Pancreas (tissue), 10 donors: ENCODE measurements at regions not wholly inside any gene's neighbourhood (a gene's known extent, or its start where the extent isn't known, plus 50 kb on each side); places are given as distances from the start of the nearest gene placed in this dataset.
A peak's percentile ranks its signal among the peaks of the same experiment; 100 is the strongest.

Experiments used
- ATAC-seq, 4 donors: fragments of 200-7000 bp; cut with Tn5 transposase; one replicate each; pipeline versions ENCODE4 v1.8.0 to v1.9.1; 2020; ENCODE audit warnings: mild to moderate bottlenecking in 4 of 4, moderate library complexity in 4 of 4
- DNase-seq, 6 donors: peaks; one replicate each; pipeline ENCODE4 v3.0.0-alpha.2; 2020
- FAIRE-seq: peaks from 2 replicates; lab custom pipeline; 2012; peaks lifted over from hg19 to GRCh38; lab: Jason Lieb, UNC
- H3K27ac ChIP-seq, 4 donors: fragments of 200-600 bp; sonication (generic); 1 replicate in 3 of 4; 2 replicates in 1 of 4; pipeline versions ENCODE4 v1.5.0 to v1.8.0; 2020
- H3K27me3 ChIP-seq, 4 donors: fragments of 200-600 bp; one replicate each; pipeline ENCODE4 v1.8.0; 2021
- H3K36me3 ChIP-seq, 3 donors: fragments of 200-600 bp; sonication (generic) in 1 of 3; one replicate each; pipeline versions ENCODE4 v1.5.0 to v1.8.0; 2020 to 2021
- H3K4me1 ChIP-seq, 3 donors: fragments of 200-600 bp; one replicate each; pipeline ENCODE4 v1.8.0; 2021
- H3K4me3 ChIP-seq, 4 donors: fragments of 200-600 bp; sonication (generic) in 2 of 4; one replicate each; pipeline versions ENCODE4 v1.5.0 to v1.8.0; 2020 to 2021
- H3K9me3 ChIP-seq, 4 donors: fragments of 200-600 bp; one replicate each; pipeline ENCODE4 v1.8.0; 2021
- WGBS, 2 donors: extraction: QIAGEN DNeasy Blood & Tissue Kit; methylation state at CpG; one replicate each; pipeline ENCODE4 v1.1.7; 2013; 5-methylcytosine and 5-hydroxymethylcytosine counted together
- intact Hi-C, 3 donors: fragments of 100-400 bp; cut with DNase I; formaldehyde crosslinking; loops; one replicate each; pipeline versions ENCODE4 v1.11.1 to v1.14.2; 2022
- TF ChIP-seq, protein P1 (sequence below), 4 donors: fragments of 200-600 bp; sonication (generic) in 3 of 4; IDR thresholded peaks; one replicate each; pipeline versions ENCODE4 v1.5.0 to v1.8.0; 2021; ENCODE audit warnings: antibody characterized with exemption in 4 of 4
- donor health status: healthy with polysubstance abuse.
- donor health status: DM: no; HTN: no; CAD: no; lungs with moderate emphysema.
- donor health status: DM: no; HTN: no; CAD: no.
- donor health status: control.
- donor health status: control.
- donor health status: Bipolar disorder and iron deficiency.
- donor health status: DM: yes; HTN: yes; CAD: no.
- donor health status: DM: no; HTN: no; CAD: no.
- donor health status: DM: no; HTN: no; CAD: no.
- donor health status: DM: yes; HTN: yes; CAD: no.

DNA sequence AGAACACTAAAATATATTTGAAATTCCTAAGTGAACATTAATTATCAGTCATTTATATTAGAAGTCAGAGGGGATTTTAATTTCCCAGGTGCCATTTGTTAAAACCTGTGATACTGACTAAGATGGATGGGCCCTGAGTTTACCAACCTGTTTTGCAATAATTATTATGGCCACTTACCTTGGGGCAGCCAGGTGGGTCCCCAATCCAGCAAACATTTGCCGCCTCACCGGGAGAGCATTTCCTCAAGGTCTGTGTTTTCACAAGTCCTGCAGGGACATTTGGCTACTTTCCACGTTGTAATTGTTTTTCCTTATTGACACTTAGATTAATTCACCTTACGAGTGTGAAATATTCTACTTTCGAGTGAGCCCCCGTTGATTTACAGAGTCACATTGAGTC, 251.2 kb upstream of the PPP2R2D start:
- TF ChIP-seq, protein P1, sequence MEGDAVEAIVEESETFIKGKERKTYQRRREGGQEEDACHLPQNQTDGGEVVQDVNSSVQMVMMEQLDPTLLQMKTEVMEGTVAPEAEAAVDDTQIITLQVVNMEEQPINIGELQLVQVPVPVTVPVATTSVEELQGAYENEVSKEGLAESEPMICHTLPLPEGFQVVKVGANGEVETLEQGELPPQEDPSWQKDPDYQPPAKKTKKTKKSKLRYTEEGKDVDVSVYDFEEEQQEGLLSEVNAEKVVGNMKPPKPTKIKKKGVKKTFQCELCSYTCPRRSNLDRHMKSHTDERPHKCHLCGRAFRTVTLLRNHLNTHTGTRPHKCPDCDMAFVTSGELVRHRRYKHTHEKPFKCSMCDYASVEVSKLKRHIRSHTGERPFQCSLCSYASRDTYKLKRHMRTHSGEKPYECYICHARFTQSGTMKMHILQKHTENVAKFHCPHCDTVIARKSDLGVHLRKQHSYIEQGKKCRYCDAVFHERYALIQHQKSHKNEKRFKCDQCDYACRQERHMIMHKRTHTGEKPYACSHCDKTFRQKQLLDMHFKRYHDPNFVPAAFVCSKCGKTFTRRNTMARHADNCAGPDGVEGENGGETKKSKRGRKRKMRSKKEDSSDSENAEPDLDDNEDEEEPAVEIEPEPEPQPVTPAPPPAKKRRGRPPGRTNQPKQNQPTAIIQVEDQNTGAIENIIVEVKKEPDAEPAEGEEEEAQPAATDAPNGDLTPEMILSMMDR (IDR thresholded peaks at IDR 0.05) = no peak
- FAIRE-seq (no peak), DNase-seq (peak in 1 of 6 donors; percentile 40), ATAC-seq (peak; percentile 53 to 80 (median 74))
- no peak overlapping the region for H3K27ac ChIP-seq
- WGBS, 2 donors = 17% methylated on average over 6 of the region's 6 CpGs
- no peaks in the 10 kb centered on the region for H3K4me1 ChIP-seq
- H3K9me3 ChIP-seq = no peaks in the 10 kb centered on the region
- H3K36me3 ChIP-seq = no peaks in the 10 kb centered on the region
- no peak overlapping the region for H3K4me3 ChIP-seq
- intact Hi-C loops = no loop called here
- H3K27me3 ChIP-seq = no peaks in the 10 kb centered on the region

DNA sequence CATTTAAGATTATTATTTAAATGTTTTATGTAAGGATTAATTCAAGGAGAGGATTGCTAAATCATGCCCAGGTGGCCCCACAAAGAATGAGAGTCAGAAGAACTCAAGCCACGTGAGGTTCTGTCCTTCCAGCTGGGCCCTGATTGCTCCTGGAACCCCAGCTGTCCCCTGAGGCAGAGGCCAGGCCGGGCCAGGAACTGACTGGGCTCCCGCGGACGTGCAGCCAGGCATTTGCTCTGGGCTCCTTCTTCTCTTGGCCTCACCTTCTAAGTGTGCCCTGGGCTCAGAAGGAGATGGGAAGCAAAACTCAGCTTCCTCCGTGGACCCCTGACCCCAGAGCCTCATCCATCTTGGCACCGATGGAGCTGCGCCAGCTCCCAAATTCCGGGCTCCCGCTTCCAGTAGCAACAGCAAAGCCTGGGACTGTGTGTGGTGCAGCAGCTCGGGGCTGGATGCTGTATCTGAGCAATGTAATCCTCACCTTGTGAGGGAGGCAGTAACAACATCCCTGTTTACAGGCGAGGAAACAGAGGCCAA, 250.6 kb upstream of the PPP2R2D start:
- 38 to 39% methylated on average over 12 of the region's 12 CpGs for WGBS, 2 donors
- TF ChIP-seq, protein P1 (IDR thresholded peaks at IDR 0.05) = no peak
- ATAC-seq (peak; percentile 20 to 56 (median 43)), DNase-seq (no peak), FAIRE-seq (no peak)
- Histone ChIP-seq H3K27ac (no peak overlapping the region), H3K4me3 (no peak overlapping the region), H3K4me1 (no peaks in the 10 kb centered on the region), H3K36me3 (no peaks in the 10 kb centered on the region), H3K9me3 (no peaks in the 10 kb centered on the region), H3K27me3 (no peaks in the 10 kb centered on the region)
- intact Hi-C loops = no loop called here

DNA sequence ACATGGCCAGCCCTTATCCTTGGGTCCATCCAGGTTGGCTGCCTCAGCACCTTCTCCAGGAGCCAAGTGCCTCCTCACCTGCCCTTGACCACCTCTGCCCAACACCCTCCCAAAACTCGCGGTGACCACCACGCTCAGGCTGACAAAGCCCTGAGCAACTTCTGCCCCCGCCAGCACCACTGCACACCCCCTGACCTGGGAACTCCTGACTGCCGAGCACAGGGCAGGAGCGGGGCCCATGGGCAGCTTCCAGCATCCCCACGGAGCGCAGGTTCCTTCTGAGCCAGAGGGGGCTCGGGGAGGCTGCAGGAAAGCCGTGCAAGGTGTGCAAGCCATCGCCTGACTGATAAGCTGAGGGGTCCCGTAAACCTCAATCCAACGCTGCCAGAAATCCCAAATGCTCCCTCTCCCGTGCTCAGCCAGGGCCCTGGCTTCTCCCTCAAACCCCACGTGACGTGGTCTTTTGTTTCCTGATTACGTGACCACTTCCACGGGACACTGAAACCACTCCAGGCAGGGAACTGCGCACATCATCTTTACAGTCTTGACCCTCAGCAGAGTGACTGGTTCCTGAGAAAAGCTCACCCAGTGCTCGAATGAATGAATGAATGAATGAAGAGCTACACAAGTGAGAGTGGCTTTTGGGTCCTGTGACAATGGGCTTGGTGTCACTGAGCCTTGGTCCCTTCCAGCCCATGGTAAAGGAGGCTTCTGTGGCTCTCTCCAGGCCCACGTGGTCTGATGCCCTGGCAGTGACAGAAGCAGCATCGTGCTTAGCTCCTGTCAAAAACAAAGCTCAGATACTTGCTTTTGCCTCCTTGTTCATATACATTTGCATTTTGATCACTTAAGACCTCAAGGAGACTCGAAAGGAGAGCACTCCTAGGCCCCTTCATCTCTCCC, 249.8 kb upstream of the PPP2R2D start:
- H3K36me3 ChIP-seq = no peaks in the 10 kb centered on the region
- intact Hi-C loops = no loop called here
- H3K4me3 ChIP-seq = no peak overlapping the region
- no peaks in the 10 kb centered on the region for H3K9me3 ChIP-seq
- DNase-seq (no peak), ATAC-seq (no peak), FAIRE-seq (no peak)
- no peak overlapping the region for H3K27ac ChIP-seq
- 70 to 80% methylated on average over 23 of the region's 23 CpGs for WGBS, 2 donors
- no peaks in the 10 kb centered on the region for H3K27me3 ChIP-seq
- H3K4me1 ChIP-seq = no peaks in the 10 kb centered on the region
- TF ChIP-seq, protein P1 (IDR thresholded peaks at IDR 0.05) = no peak

DNA sequence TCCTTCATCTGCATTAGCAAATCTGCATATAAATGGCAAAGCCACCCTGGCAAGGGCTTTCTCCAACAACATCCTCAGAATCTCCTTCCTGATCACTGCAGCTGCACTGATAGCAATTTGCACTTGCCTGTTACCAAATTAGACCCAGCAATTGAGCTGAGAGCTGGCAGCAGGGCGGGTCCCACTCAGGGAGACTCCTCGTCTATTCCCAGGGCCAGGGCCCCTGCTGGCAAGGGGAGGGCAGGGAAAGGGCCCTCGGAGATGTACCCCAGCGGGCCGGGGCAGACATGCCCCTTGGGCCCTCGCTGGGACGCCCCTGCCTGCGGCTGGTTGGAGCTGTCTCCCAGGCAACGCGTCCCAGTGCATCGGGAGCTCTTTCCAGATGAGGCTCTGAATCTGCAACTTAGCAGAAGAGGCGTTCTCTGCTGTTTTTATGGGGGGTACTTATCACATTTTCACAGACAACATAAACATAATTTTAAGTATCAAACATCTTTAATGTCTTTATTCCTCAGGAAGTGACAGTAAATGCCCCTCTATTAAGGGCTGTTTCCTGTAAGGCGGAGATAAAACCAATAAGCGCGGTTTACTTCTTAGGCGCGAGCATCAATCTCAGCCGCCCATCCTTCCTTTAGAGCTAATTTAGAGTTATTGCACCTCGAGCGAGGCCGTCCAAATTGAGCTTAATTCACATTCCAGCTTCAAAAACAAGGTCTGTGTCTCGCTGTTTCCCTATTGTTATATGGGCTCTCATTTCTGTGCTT, 249.0 kb upstream of the PPP2R2D start:
- Histone ChIP-seq H3K9me3 (no peaks in the 10 kb centered on the region), H3K36me3 (no peaks in the 10 kb centered on the region), H3K4me1 (no peaks in the 10 kb centered on the region), H3K4me3 (no peak overlapping the region), H3K27ac (no peak overlapping the region), H3K27me3 (no peaks in the 10 kb centered on the region)
- DNase-seq (no peak), ATAC-seq (no peak), FAIRE-seq (no peak)
- 57 to 63% methylated on average over 22 of the region's 22 CpGs for WGBS, 2 donors
- intact Hi-C loops = no loop called here
- TF ChIP-seq, protein P1 (IDR thresholded peaks at IDR 0.05) = no peak
